ENCODE measurements at regions not wholly inside any gene's neighbourhood (a gene's known extent, or its start where the extent isn't known, plus 50 kb on each side); places are given as distances from the start of the nearest gene placed in this dataset.

DNA sequence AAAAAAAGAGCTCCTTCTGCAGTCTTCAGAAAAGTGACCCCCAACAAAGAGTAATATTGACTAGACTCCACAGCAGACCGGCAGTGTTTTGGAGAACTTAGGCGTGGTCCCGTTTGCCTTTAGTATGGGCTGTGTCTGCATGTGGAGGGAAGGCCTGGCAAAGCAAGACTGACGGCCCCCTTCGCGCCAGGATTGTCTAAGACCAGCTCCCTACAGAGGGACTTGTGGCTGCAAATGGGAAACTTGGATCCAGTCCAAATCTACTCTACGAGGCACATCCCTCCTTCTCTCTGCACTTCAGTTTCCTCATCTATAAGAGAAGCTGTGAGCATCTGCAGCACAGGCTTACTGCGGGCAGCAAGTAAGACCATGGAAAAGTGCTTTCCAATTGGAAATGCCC is 350.0 kb downstream of the ZNF536 start:
- POLR2A ChIA-PET (ENCODE audit: partially characterized antibody) = no interaction called here
- H3K79me2 ChIP-seq (ENCODE audit: control insufficient read depth in 1 of 2, insufficient read depth in 2 of 2, low read length in 2 of 2) = no peaks in the 10 kb centered on the region

More for the DNA sequence above, 350.0 kb downstream of the ZNF536 start:
- DNase-seq (ENCODE audit: low read depth in 1 of 2, low spot score in 2 of 2) = no peak
- Histone ChIP-seq H3K56ac (replicated peaks; ENCODE audit: insufficient read length, low read depth, low read length) (no peak overlapping the region), H4K8ac (ENCODE audit: extremely low read depth, insufficient read depth, low read length) (no peak overlapping the region), H3K4me3 (ENCODE audit: extremely low read depth in 1 of 4, insufficient read depth in 2 of 4, low read depth in 3 of 4, low read length in 4 of 4) (no peak overlapping the region), H2BK15ac (ENCODE audit: low read length) (no peak overlapping the region), H4K20me1 (replicated peaks in 1 of 2; ENCODE audit: control insufficient read depth in 1 of 2, insufficient read depth in 2 of 2, low read length in 2 of 2) (no peaks in the 10 kb centered on the region), H2BK5ac (ENCODE audit: low read depth, low read length) (no peak overlapping the region), H3K36me3 (ENCODE audit: control insufficient read depth in 2 of 4, insufficient read depth in 4 of 4, low read length in 3 of 4) (no peaks in the 10 kb centered on the region), H3K4me1 (replicated peaks in 1 of 4; ENCODE audit: control insufficient read depth in 3 of 4, insufficient read depth in 4 of 4, low read length in 3 of 4) (peaks cover 2 to 5% (median 3%) of the 10 kb centered on the region in 4 experiments; a peak in 6 of 7 replicates), H3K23me2 (ENCODE audit: low read depth, low read length) (0 out of 2 replicates have a peak, but pooled peaks cover 2% of the 10 kb centered on the region), H2BK20ac (ENCODE audit: low read length) (no peak overlapping the region), H3K79me1 (ENCODE audit: low read depth, low read length) (no peaks in the 10 kb centered on the region), H3K4ac (replicated peaks; ENCODE audit: insufficient read length, low read depth, low read length) (no peak overlapping the region), H4K5ac (ENCODE audit: insufficient read length, low read depth, low read length) (no peak overlapping the region), H2BK120ac (replicated peaks; ENCODE audit: low read depth, low read length) (no peak overlapping the region), H3K27me3 (replicated peaks in 1 of 4; ENCODE audit: control insufficient read depth in 3 of 4, extremely low read depth in 1 of 4, insufficient read depth in 3 of 4, low read length in 3 of 4) (peaks cover 0 to 11% (median 5%) of the 10 kb centered on the region in 4 experiments; a peak in 3 of 7 replicates), H4K91ac (replicated peaks; ENCODE audit: insufficient read length, low read length) (no peak overlapping the region), H3K4me2 (ENCODE audit: insufficient read depth in 1 of 2, low read depth in 2 of 2, low read length in 2 of 2) (no peak overlapping the region), H3K9ac (replicated peaks in 1 of 4; ENCODE audit: extremely low read depth in 1 of 4, low read depth in 3 of 4, low read length in 3 of 4) (no peak overlapping the region), H3K9me3 (ENCODE audit: insufficient read depth in 2 of 2, low read depth in 1 of 2, low read length in 1 of 2) (no peaks in the 10 kb centered on the region), H2AK5ac (ENCODE audit: low read depth, low read length) (no peak overlapping the region), H3K23ac (ENCODE audit: insufficient read length) (no peak overlapping the region), H3K27ac (ENCODE audit: low read depth, low read length) (no peak overlapping the region), H3K14ac (ENCODE audit: insufficient read length) (no peak overlapping the region), H2BK12ac (ENCODE audit: low read depth, low read length) (no peak overlapping the region), H3K18ac (ENCODE audit: extremely low read depth, low read length) (no peak overlapping the region), H2AFZ (ENCODE audit: low read length) (no peak overlapping the region)
- TF ChIP-seq KDM4A (IDR thresholded peaks at IDR 0.05; ENCODE audit: low read depth, low read length, severe bottlenecking) = no peak
- TF ChIP-seq, protein P1, sequence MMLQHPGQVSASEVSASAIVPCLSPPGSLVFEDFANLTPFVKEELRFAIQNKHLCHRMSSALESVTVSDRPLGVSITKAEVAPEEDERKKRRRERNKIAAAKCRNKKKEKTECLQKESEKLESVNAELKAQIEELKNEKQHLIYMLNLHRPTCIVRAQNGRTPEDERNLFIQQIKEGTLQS (IDR thresholded peaks at IDR 0.05; ENCODE audit: insufficient read depth, low read depth, low read length) = no peak
- TF ChIP-seq CHD2 (IDR thresholded peaks at IDR 0.05; ENCODE audit: low read length) = no peak
- TF ChIP-seq EP300 (IDR thresholded peaks at IDR 0.05; ENCODE audit: borderline replicate concordance in 1 of 2, low read depth in 2 of 2, low read length in 2 of 2) = no peak
- TF ChIP-seq EGR1 (IDR thresholded peaks at IDR 0.05; ENCODE audit: borderline replicate concordance, low read depth, low read length) = no peak
- no peak for TF ChIP-seq TEAD4 (IDR thresholded peaks at IDR 0.05; ENCODE audit: low read depth, low read length)
- TF ChIP-seq CEBPB (IDR thresholded peaks at IDR 0.05; ENCODE audit: low read depth, low read length) = no peak
- TF ChIP-seq SIN3A (conservative IDR thresholded peaks at IDR 0.05 in 1 of 2, IDR thresholded peaks at IDR 0.05 in 1 of 2; ENCODE audit: low read depth in 1 of 2, low read length in 2 of 2) = no peak
- no peak for TF ChIP-seq ASH2L (IDR thresholded peaks at IDR 0.05; ENCODE audit: low read length)
- no peak for TF ChIP-seq CREB1 (IDR thresholded peaks at IDR 0.05)
- TF ChIP-seq SP2 (IDR thresholded peaks at IDR 0.05; ENCODE audit: low read length) = no peak
- 98% methylated on average over 8 of the region's 8 CpGs; no CpG with 5 or more reads in 1 of the 2 experiments for WGBS, 2 experiments (ENCODE audit: extremely low coverage in 1 of 2, insufficient coverage in 1 of 2, insufficient read length in 1 of 2, insufficient replicate concordance in 2 of 2, low coverage in 1 of 2, low lambda C conversion rate in 2 of 2, missing lambda C conversion rate in 1 of 2)
- no peak for FAIRE-seq
- CTCF ChIA-PET (ENCODE audit: partially characterized antibody) = interaction anchor here (0.6 to 3.0 kb wide), 4 partner anchors 11 to 55 kb away, joined by 3 to 10 read pairs (median 4); no protein-coding TSS in a partner anchor
